Spleen (tissue), 11 donors: ENCODE measurements at regions not wholly inside any gene's neighbourhood (a gene's known extent, or its start where the extent isn't known, plus 50 kb on each side); places are given as distances from the start of the nearest gene placed in this dataset.

Source experiments
- DNase-seq: peaks from one replicate; pipeline ENCODE4 v3.0.0-alpha.2; 2020
- H3K27ac ChIP-seq, 8 donors: fragments of 200-600 bp; sonication (generic) in 7 of 8; 1 replicate in 4 of 8; 2 replicates in 4 of 8; pipeline versions ENCODE4 v1.5.0 to v1.8.0; 2016 to 2021; ENCODE audit warnings: inconsistent platforms in 4 of 8, mild to moderate bottlenecking in 4 of 8, moderate library complexity in 1 of 8
- H3K27me3 ChIP-seq, 7 donors: fragments of 200-600 bp; sonication (generic) in 6 of 7; replicated peaks in 1 of 7; 1 replicate in 4 of 7; 2 replicates in 3 of 7; pipeline versions ENCODE4 v1.5.0 to v1.8.0; 2016 to 2021; ENCODE audit warnings: inconsistent platforms in 3 of 7, mild to moderate bottlenecking in 1 of 7
- H3K36me3 ChIP-seq, 6 donors: fragments of 200-600 bp; sonication (generic) in 5 of 6; 1 replicate in 4 of 6; 2 replicates in 2 of 6; pipeline versions ENCODE4 v1.5.0 to v1.8.0; 2016 to 2021; ENCODE audit warnings: inconsistent platforms in 2 of 6
- H3K4me1 ChIP-seq, 6 donors: fragments of 200-600 bp; sonication (generic) in 5 of 6; 1 replicate in 3 of 6; 2 replicates in 3 of 6; pipeline versions ENCODE4 v1.5.0 to v1.8.0; 2016 to 2021; ENCODE audit warnings: inconsistent platforms in 3 of 6
- H3K4me3 ChIP-seq, 8 donors: fragments of 200-600 bp; sonication (generic) in 7 of 8; 1 replicate in 4 of 8; 2 replicates in 4 of 8; pipeline versions ENCODE4 v1.5.0 to v1.8.0; 2016 to 2021; ENCODE audit warnings: inconsistent platforms in 4 of 8, mild to moderate bottlenecking in 4 of 8, moderate library complexity in 2 of 8
- H3K9me3 ChIP-seq, 8 donors: fragments of 200-600 bp; sonication (generic) in 7 of 8; 1 replicate in 4 of 8; 2 replicates in 4 of 8; pipeline versions ENCODE4 v1.5.0 to v1.8.0; 2016 to 2021; ENCODE audit warnings: inconsistent platforms in 4 of 8
- POLR2A ChIP-seq, 3 donors: fragments of 450-650 bp; IDR thresholded peaks; one replicate each; pipeline ENCODE4 v1.5.1; 2017; ENCODE audit warnings: antibody characterized with exemption in 3 of 3, mild to moderate bottlenecking in 1 of 3
- POLR2AphosphoS5 ChIP-seq, 3 donors: sonication (generic); formaldehyde crosslinking; IDR thresholded peaks; one replicate each; pipeline ENCODE4 v1.5.1; 2017; ENCODE audit warnings: antibody characterized with exemption in 3 of 3
- WGBS, 5 donors: extraction: QIAGEN DNeasy Blood & Tissue Kit in 3 of 5; methylation state at CpG; one replicate each; pipeline versions ENCODE4 v1.1.5 to v1.1.7; 2013 to 2018; 5-methylcytosine and 5-hydroxymethylcytosine counted together
- intact Hi-C: fragments of 100-400 bp; cut with DNase I; formaldehyde crosslinking; loops from one replicate; pipeline ENCODE4 v1.15.0; 2023; ENCODE audit warnings: low total_unique reads
- TF ChIP-seq, protein P1 (sequence below), 11 experiments: fragments of 200-600 bp in 7 of 11; fragments of 450-650 bp in 4 of 11; sonication (generic) in 4 of 11; IDR thresholded peaks in 8 of 11; conservative IDR thresholded peaks in 3 of 11; 1 replicate in 7 of 11; 2 replicates in 4 of 11; pipeline versions ENCODE4 v1.4.0 to v1.8.0; 2016 to 2021; ENCODE audit warnings: antibody characterized with exemption in 11 of 11, inconsistent platforms in 4 of 11, mild to moderate bottlenecking in 1 of 11
- donor health status: healthy with polysubstance abuse.
- donor health status: DM: no; HTN: no; CAD: no; lungs with moderate emphysema.
- donor health status: DM: no; HTN: no; CAD: no.
- donor health status: Bipolar disorder and iron deficiency.
- donor health status: healthy.
- donor health status: DM: no; HTN: no; CAD: no.
- donor health status: DM: yes; HTN: yes; CAD: no.

DNA sequence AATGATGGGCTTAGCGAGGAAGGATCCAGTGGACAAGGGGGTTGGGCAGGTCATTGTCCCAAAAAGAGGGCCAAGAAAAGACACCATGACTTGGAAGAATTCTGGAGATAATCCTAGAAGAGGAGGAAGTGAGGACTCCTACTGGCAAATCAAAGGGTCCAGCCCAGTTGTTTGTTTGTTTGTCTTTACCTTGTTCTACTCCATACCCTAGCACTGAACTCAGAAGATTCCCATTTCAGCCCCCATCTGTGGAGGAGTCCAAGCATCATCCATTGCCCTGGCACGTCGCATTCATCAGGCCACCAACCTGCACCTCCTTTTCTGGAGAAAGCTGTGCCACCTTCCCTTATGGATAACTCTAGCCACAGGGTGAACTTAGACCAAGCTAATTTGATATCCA, 326.2 kb downstream of the EN1 start:
- 79 to 89% (median 80%) methylated on average over 3 of the region's 3 CpGs for whole genome bisulfite sequencing, 5 donors
- intact Hi-C loops = no loop called here
- Histone ChIP-seq H3K36me3 (no peaks in the 10 kb centered on the region), H3K4me3 (no peak overlapping the region), H3K4me1 (no peaks in the 10 kb centered on the region), H3K9me3 (peaks cover 0 to 45% (median 31%) of the 10 kb centered on the region in 8 donors), H3K27ac (no peak overlapping the region), H3K27me3 (no peaks in the 10 kb centered on the region)
- TF ChIP-seq POLR2AphosphoS5 (IDR thresholded peaks at IDR 0.05) (no peak), POLR2A (IDR thresholded peaks at IDR 0.05) (no peak)
- TF ChIP-seq, protein P1, sequence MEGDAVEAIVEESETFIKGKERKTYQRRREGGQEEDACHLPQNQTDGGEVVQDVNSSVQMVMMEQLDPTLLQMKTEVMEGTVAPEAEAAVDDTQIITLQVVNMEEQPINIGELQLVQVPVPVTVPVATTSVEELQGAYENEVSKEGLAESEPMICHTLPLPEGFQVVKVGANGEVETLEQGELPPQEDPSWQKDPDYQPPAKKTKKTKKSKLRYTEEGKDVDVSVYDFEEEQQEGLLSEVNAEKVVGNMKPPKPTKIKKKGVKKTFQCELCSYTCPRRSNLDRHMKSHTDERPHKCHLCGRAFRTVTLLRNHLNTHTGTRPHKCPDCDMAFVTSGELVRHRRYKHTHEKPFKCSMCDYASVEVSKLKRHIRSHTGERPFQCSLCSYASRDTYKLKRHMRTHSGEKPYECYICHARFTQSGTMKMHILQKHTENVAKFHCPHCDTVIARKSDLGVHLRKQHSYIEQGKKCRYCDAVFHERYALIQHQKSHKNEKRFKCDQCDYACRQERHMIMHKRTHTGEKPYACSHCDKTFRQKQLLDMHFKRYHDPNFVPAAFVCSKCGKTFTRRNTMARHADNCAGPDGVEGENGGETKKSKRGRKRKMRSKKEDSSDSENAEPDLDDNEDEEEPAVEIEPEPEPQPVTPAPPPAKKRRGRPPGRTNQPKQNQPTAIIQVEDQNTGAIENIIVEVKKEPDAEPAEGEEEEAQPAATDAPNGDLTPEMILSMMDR (IDR thresholded peaks at IDR 0.05 in 8 of 11, conservative IDR thresholded peaks at IDR 0.05 in 3 of 11) = no peak
- DNase-seq = no peak

DNA sequence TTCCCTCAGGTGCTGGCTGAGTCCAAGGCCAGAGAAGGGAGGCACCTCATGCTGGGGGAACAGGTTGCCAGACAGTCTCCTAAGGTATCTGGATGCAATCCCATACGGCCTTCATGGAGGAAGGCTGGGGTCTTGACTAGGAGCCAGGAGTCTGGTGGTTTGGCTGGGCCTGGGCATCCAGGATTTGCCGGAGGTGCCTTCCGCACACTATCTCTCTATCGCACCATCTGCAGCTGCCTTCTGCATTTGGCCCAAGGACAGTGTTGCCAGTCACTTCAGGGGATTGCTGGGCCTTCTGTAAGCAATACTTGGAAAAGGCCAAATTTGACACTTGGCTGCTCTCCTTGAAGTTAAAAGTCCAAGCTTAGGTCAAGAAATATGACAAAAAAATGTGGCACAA, 327.2 kb downstream of the EN1 start:
- Histone ChIP-seq H3K27ac (no peak overlapping the region), H3K27me3 (no peaks in the 10 kb centered on the region), H3K36me3 (no peaks in the 10 kb centered on the region), H3K4me1 (no peaks in the 10 kb centered on the region), H3K4me3 (no peak overlapping the region), H3K9me3 (peaks cover 0 to 45% (median 31%) of the 10 kb centered on the region in 8 donors)
- intact Hi-C loops = no loop called here
- TF ChIP-seq, protein P1 (IDR thresholded peaks at IDR 0.05 in 8 of 11, conservative IDR thresholded peaks at IDR 0.05 in 3 of 11) = no peak
- no peak for TF ChIP-seq POLR2A (IDR thresholded peaks at IDR 0.05)
- 84 to 90% (median 86%) methylated on average over 2 to 4 of the region's 4 CpGs for WGBS, 5 donors
- no peak for DNase-seq

- intact Hi-C loops = no loop called here
- H3K4me3 ChIP-seq = no peak overlapping the region
- no peak for DNase-seq
- peaks cover 0 to 45% (median 31%) of the 10 kb centered on the region in 8 donors for H3K9me3 ChIP-seq
- TF ChIP-seq POLR2A (IDR thresholded peaks at IDR 0.05) (no peak), POLR2AphosphoS5 (IDR thresholded peaks at IDR 0.05) (no peak)
- TF ChIP-seq, protein P1 (IDR thresholded peaks at IDR 0.05 in 8 of 11, conservative IDR thresholded peaks at IDR 0.05 in 3 of 11) = no peak
- no peaks in the 10 kb centered on the region for H3K4me1 ChIP-seq
- no peak overlapping the region for H3K27ac ChIP-seq
- no peaks in the 10 kb centered on the region for H3K36me3 ChIP-seq
- no peaks in the 10 kb centered on the region for H3K27me3 ChIP-seq
These were observed 327.9 kb downstream of the EN1 start for GRCh38 chr2:118519511-118519910.

DNA sequence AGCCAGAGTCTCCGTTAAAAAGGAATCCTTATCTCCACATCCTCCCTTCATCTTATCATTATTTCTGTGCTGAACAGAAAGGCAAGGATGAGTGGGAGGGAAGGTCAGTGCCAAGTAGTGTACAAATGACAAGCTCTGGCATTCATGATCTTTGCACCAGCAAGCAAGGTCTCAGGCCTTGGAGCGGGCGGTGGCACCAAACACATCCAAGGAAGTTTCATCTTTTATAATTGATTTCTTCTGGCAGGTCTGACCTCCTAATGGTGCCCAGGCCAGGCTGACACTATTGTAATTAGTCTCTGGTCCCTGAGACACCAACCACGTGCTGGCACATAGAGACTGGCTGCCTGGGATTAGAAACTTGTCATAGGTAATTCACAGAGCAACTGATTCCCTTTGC, 336.6 kb downstream of the EN1 start:
- intact Hi-C loops = no loop called here
- Histone ChIP-seq H3K36me3 (no peaks in the 10 kb centered on the region), H3K4me1 (no peaks in the 10 kb centered on the region), H3K9me3 (peaks cover 0 to 9% (median 0%) of the 10 kb centered on the region in 8 donors), H3K27me3 (peaks cover 0 to 14% (median 0%) of the 10 kb centered on the region in 7 donors), H3K4me3 (no peak overlapping the region), H3K27ac (no peak overlapping the region)
- TF ChIP-seq POLR2A (IDR thresholded peaks at IDR 0.05) = no peak
- no peak for TF ChIP-seq POLR2AphosphoS5 (IDR thresholded peaks at IDR 0.05)
- TF ChIP-seq, protein P1 (IDR thresholded peaks at IDR 0.05 in 8 of 11, conservative IDR thresholded peaks at IDR 0.05 in 3 of 11) = no peak
- 52 to 68% (median 64%) methylated on average over 4 of the region's 4 CpGs for WGBS, 5 donors
- DNase-seq = no peak
